ENCODE measurements at regions not wholly inside any gene's neighbourhood (a gene's known extent, or its start where the extent isn't known, plus 50 kb on each side); places are given as distances from the start of the nearest gene placed in this dataset.

GRCh38 chr10:60466267-60467201 is 76.9 kb upstream of the ANK3 start:
- H3K27me3 Mint-ChIP-seq (ENCODE audit: low read depth), result no peaks in the 10 kb centered on the region
- no peak for DNase-seq
- peaks cover 2% of the 10 kb centered on the region for H3K36me3 Mint-ChIP-seq (ENCODE audit: low read depth)
- CTCF ChIA-PET, result no interaction called here
- H3K9me3 Mint-ChIP-seq, result no peaks in the 10 kb centered on the region
- H3K4me1 Mint-ChIP-seq (ENCODE audit: low read depth), result no peaks in the 10 kb centered on the region
- no peak overlapping the region for H3K27ac Mint-ChIP-seq
- no peak overlapping the region for H3K4me3 Mint-ChIP-seq
- intact Hi-C loops (cut with micrococcal nuclease), result no loop called here

GRCh38 chr10:60465801-60466200 is 76.1 kb upstream of the ANK3 start:
- intact Hi-C loops (cut with micrococcal nuclease), result no loop called here
- Mint-ChIP-seq H3K4me3 (no peak overlapping the region), H3K27ac (no peak overlapping the region), H3K27me3 (ENCODE audit: low read depth) (no peaks in the 10 kb centered on the region), H3K4me1 (ENCODE audit: low read depth) (no peaks in the 10 kb centered on the region), H3K9me3 (no peaks in the 10 kb centered on the region), H3K36me3 (ENCODE audit: low read depth) (peaks cover 2% of the 10 kb centered on the region)
- CTCF ChIA-PET, result no interaction called here
- no peak for DNase-seq

GRCh38 chr10:60464659-60465058 is 75.0 kb upstream of the ANK3 start:
- CTCF ChIA-PET, result no interaction called here
- Mint-ChIP-seq H3K4me1 (ENCODE audit: low read depth) (peaks cover 3% of the 10 kb centered on the region), H3K36me3 (ENCODE audit: low read depth) (peaks cover 2% of the 10 kb centered on the region)

GRCh38 chr10:60463746-60464145 is 74.1 kb upstream of the ANK3 start:
- peaks cover 2% of the 10 kb centered on the region for H3K36me3 Mint-ChIP-seq (ENCODE audit: low read depth)
- intact Hi-C loops (cut with micrococcal nuclease), result no loop called here
- CTCF ChIA-PET, result no interaction called here
- H3K27ac Mint-ChIP-seq, result no peak overlapping the region
- DNase-seq, result no peak
- H3K4me1 Mint-ChIP-seq (ENCODE audit: low read depth), result peaks cover 3% of the 10 kb centered on the region
- H3K27me3 Mint-ChIP-seq (ENCODE audit: low read depth), result no peaks in the 10 kb centered on the region
- H3K9me3 Mint-ChIP-seq, result no peaks in the 10 kb centered on the region
- H3K4me3 Mint-ChIP-seq, result no peak overlapping the region

More at GRCh38 chr10:60464659-60465058, 75.0 kb upstream of the ANK3 start:
- intact Hi-C loops (cut with micrococcal nuclease), result no loop called here
- DNase-seq, result no peak
- Mint-ChIP-seq H3K27ac (no peak overlapping the region), H3K4me3 (no peak overlapping the region), H3K27me3 (ENCODE audit: low read depth) (no peaks in the 10 kb centered on the region), H3K9me3 (no peaks in the 10 kb centered on the region)

- peaks cover 2% of the 10 kb centered on the region for H3K36me3 Mint-ChIP-seq (ENCODE audit: low read depth)
- H3K9me3 Mint-ChIP-seq, result no peaks in the 10 kb centered on the region
- no peaks in the 10 kb centered on the region for H3K27me3 Mint-ChIP-seq (ENCODE audit: low read depth)
- H3K4me1 Mint-ChIP-seq (ENCODE audit: low read depth), result peaks cover 9% of the 10 kb centered on the region
- CTCF ChIA-PET, result no interaction called here
- no peak overlapping the region for H3K27ac Mint-ChIP-seq
- intact Hi-C loops (cut with micrococcal nuclease), result no loop called here
- no peak overlapping the region for H3K4me3 Mint-ChIP-seq
- DNase-seq, result no peak
These were observed 72.0 kb upstream of the ANK3 start for GRCh38 chr10:60461688-60462087.

GRCh38 chr10:60459701-60460457 is 70.2 kb upstream of the ANK3 start:
- CTCF ChIA-PET, result no interaction called here
- Mint-ChIP-seq H3K4me1 (ENCODE audit: low read depth) (peaks cover 12% of the 10 kb centered on the region), H3K27me3 (ENCODE audit: low read depth) (no peaks in the 10 kb centered on the region), H3K9me3 (no peaks in the 10 kb centered on the region), H3K36me3 (ENCODE audit: low read depth) (no peaks in the 10 kb centered on the region), H3K27ac (no peak overlapping the region), H3K4me3 (no peak overlapping the region)
- intact Hi-C loops (cut with micrococcal nuclease), result no loop called here
- no peak for DNase-seq

- Mint-ChIP-seq H3K27ac (no peak overlapping the region), H3K27me3 (ENCODE audit: low read depth) (no peaks in the 10 kb centered on the region), H3K9me3 (no peaks in the 10 kb centered on the region), H3K4me1 (ENCODE audit: low read depth) (peaks cover 12% of the 10 kb centered on the region), H3K4me3 (no peak overlapping the region), H3K36me3 (ENCODE audit: low read depth) (no peaks in the 10 kb centered on the region)
- intact Hi-C loops (cut with micrococcal nuclease), result no loop called here
- CTCF ChIA-PET, result no interaction called here
- no peak for DNase-seq
These were observed 66.4 kb upstream of the ANK3 start for GRCh38 chr10:60456053-60456452.

- Mint-ChIP-seq H3K9me3 (no peaks in the 10 kb centered on the region), H3K27me3 (ENCODE audit: low read depth) (no peaks in the 10 kb centered on the region), H3K4me1 (ENCODE audit: low read depth) (peaks cover 9% of the 10 kb centered on the region), H3K4me3 (no peak overlapping the region), H3K27ac (no peak overlapping the region), H3K36me3 (ENCODE audit: low read depth) (no peaks in the 10 kb centered on the region)
- DNase-seq, result no peak
- intact Hi-C loops (cut with micrococcal nuclease), result no loop called here
- CTCF ChIA-PET, result no interaction called here
These were observed 64.7 kb upstream of the ANK3 start for GRCh38 chr10:60454336-60454735.

- DNase-seq, result no peak
- H3K36me3 Mint-ChIP-seq (ENCODE audit: low read depth), result no peaks in the 10 kb centered on the region
- intact Hi-C loops (cut with micrococcal nuclease), result no loop called here
- H3K27ac Mint-ChIP-seq, result no peak overlapping the region
- peaks cover 7% of the 10 kb centered on the region for H3K4me1 Mint-ChIP-seq (ENCODE audit: low read depth)
- CTCF ChIA-PET, result no interaction called here
- no peak overlapping the region for H3K4me3 Mint-ChIP-seq
- H3K27me3 Mint-ChIP-seq (ENCODE audit: low read depth), result no peaks in the 10 kb centered on the region
- no peaks in the 10 kb centered on the region for H3K9me3 Mint-ChIP-seq
These were observed 63.4 kb upstream of the ANK3 start for GRCh38 chr10:60453036-60453435.

- H3K4me3 Mint-ChIP-seq, result no peak overlapping the region
- no peaks in the 10 kb centered on the region for H3K9me3 Mint-ChIP-seq
- intact Hi-C loops (cut with micrococcal nuclease), result no loop called here
- no peak for DNase-seq
- H3K27me3 Mint-ChIP-seq (ENCODE audit: low read depth), result no peaks in the 10 kb centered on the region
- CTCF ChIA-PET, result no interaction called here
- no peaks in the 10 kb centered on the region for H3K36me3 Mint-ChIP-seq (ENCODE audit: low read depth)
- H3K4me1 Mint-ChIP-seq (ENCODE audit: low read depth), result peaks cover 12% of the 10 kb centered on the region
- no peak overlapping the region for H3K27ac Mint-ChIP-seq
These were observed 60.6 kb upstream of the ANK3 start for GRCh38 chr10:60450291-60450690.

GRCh38 chr10:60448246-60448645 is 58.6 kb upstream of the ANK3 start:
- DNase-seq, result no peak
- intact Hi-C loops (cut with micrococcal nuclease), result loop anchor here (5.0 to 10.0 kb wide), 2 partner anchors 89 to 837 kb away; no protein-coding TSS in a partner anchor
- Mint-ChIP-seq H3K27me3 (ENCODE audit: low read depth) (no peaks in the 10 kb centered on the region), H3K27ac (no peak overlapping the region), H3K36me3 (ENCODE audit: low read depth) (no peaks in the 10 kb centered on the region), H3K4me3 (no peak overlapping the region), H3K9me3 (no peaks in the 10 kb centered on the region), H3K4me1 (ENCODE audit: low read depth) (peaks cover 12% of the 10 kb centered on the region)
- CTCF ChIA-PET, result no interaction called here

- H3K27ac Mint-ChIP-seq, result no peak overlapping the region
- CTCF ChIA-PET, result interaction anchor here (0.8 to 6.4 kb wide), 4 partner anchors 10 to 322 kb away, joined by 3 to 81 read pairs (median 4); no protein-coding TSS in a partner anchor
- intact Hi-C loops (cut with micrococcal nuclease), result loop anchor here (5.0 to 10.0 kb wide), 2 partner anchors 90 to 838 kb away; no protein-coding TSS in a partner anchor
- H3K4me1 Mint-ChIP-seq (ENCODE audit: low read depth), result peaks cover 12% of the 10 kb centered on the region
- no peaks in the 10 kb centered on the region for H3K36me3 Mint-ChIP-seq (ENCODE audit: low read depth)
- no peaks in the 10 kb centered on the region for H3K27me3 Mint-ChIP-seq (ENCODE audit: low read depth)
- DNase-seq, result no peak
- no peaks in the 10 kb centered on the region for H3K9me3 Mint-ChIP-seq
- H3K4me3 Mint-ChIP-seq, result no peak overlapping the region
These were observed 57.2 kb upstream of the ANK3 start for GRCh38 chr10:60446851-60447250.
